Keratinocyte (primary cell): ENCODE measurements at regions not wholly inside any gene's neighbourhood (a gene's known extent, or its start where the extent isn't known, plus 50 kb on each side); places are given as distances from the start of the nearest gene placed in this dataset.

ENCODE experiments used
- DNase-seq: peaks from one replicate; pipeline ENCODE4 v3.0.0-alpha.2; 2011; ENCODE audit warnings: low read depth, missing footprints, low spot score
- FAIRE-seq: peaks from 2 replicates; lab custom pipeline; 2011; peaks lifted over from hg19 to GRCh38; lab: Jason Lieb, UNC
- H2AFZ ChIP-seq: 2 replicates; pipeline ENCODE4 v1.6.0; 2012; ENCODE audit warnings: low read length, control low read depth, inconsistent platforms; ENCODE audit not compliant: control insufficient read depth
- H3K27ac ChIP-seq: 2 replicates; pipeline ENCODE4 v1.5.1; 2011; ENCODE audit warnings: low read length; ENCODE audit not compliant: control insufficient read depth, insufficient read depth
- H3K27me3 ChIP-seq: 3 replicates; pipeline ENCODE4 v1.6.0; 2011; ENCODE audit warnings: low read length; ENCODE audit not compliant: control insufficient read depth, insufficient read depth; ENCODE audit errors: extremely low read depth
- H3K36me3 ChIP-seq, 2 experiments: 2 replicates in 1 of 2; 3 replicates in 1 of 2; pipeline ENCODE4 v1.5.1; 2011; ENCODE audit warnings: low read length in 2 of 2, mild to moderate bottlenecking in 1 of 2; ENCODE audit not compliant: control insufficient read depth in 2 of 2, insufficient read depth in 2 of 2; ENCODE audit errors: extremely low read depth in 1 of 2
- H3K4me1 ChIP-seq: 3 replicates; pipeline ENCODE4 v1.5.1; 2011; ENCODE audit warnings: low read length; ENCODE audit not compliant: control insufficient read depth, insufficient read depth; ENCODE audit errors: extremely low read depth
- H3K4me2 ChIP-seq: 3 replicates; pipeline ENCODE4 v1.6.0; 2011; ENCODE audit warnings: low read depth, low read length; ENCODE audit not compliant: control insufficient read depth, insufficient read depth; ENCODE audit errors: extremely low read depth
- H3K4me3 ChIP-seq, 3 experiments: fragments of 200-600 bp in 1 of 3; sonication (generic) in 1 of 3; 2 replicates in 2 of 3; 3 replicates in 1 of 3; pipeline ENCODE4 v1.5.1; 2011 to 2016; ENCODE audit warnings: low read length in 3 of 3, mild to moderate bottlenecking in 3 of 3, control low read depth in 2 of 3, inconsistent platforms in 1 of 3, low read depth in 1 of 3, mixed read lengths in 1 of 3, mixed run types in 1 of 3, moderate library complexity in 1 of 3; ENCODE audit not compliant: control insufficient read depth in 2 of 3, insufficient read depth in 2 of 3; ENCODE audit errors: extremely low read depth in 1 of 3
- H3K79me2 ChIP-seq: 2 replicates; pipeline ENCODE4 v1.6.0; 2012; ENCODE audit warnings: low read length; ENCODE audit not compliant: control insufficient read depth, insufficient read depth
- H3K9ac ChIP-seq: 3 replicates; pipeline ENCODE4 v1.6.0; 2011; ENCODE audit warnings: low read length; ENCODE audit not compliant: control insufficient read depth, insufficient read depth; ENCODE audit errors: extremely low read depth
- H3K9me1 ChIP-seq: 3 replicates; pipeline ENCODE4 v1.6.0; 2011; ENCODE audit warnings: low read length; ENCODE audit not compliant: control insufficient read depth, insufficient read depth; ENCODE audit errors: extremely low read depth
- H3K9me3 ChIP-seq: 2 replicates; pipeline ENCODE4 v1.5.1; 2012; ENCODE audit warnings: low read depth, low read length; ENCODE audit not compliant: control insufficient read depth
- H4K20me1 ChIP-seq: 3 replicates; pipeline ENCODE4 v1.6.0; 2011; ENCODE audit warnings: low read length; ENCODE audit not compliant: control insufficient read depth, insufficient read depth; ENCODE audit errors: extremely low read depth
- CTCF ChIP-seq, 3 experiments: IDR thresholded peaks in 1 of 3; conservative IDR thresholded peaks in 1 of 3; optimal IDR thresholded peaks in 1 of 3; 2 replicates in 2 of 3; 3 replicates in 1 of 3; pipeline versions ENCODE3 to v1.5.1; 2011; ENCODE audit warnings: low read length in 3 of 3, mild to moderate bottlenecking in 3 of 3, moderate library complexity in 2 of 3, control low read depth in 1 of 3, inconsistent platforms in 1 of 3; ENCODE audit not compliant: insufficient read depth in 2 of 3; ENCODE audit errors: extremely low read depth in 1 of 3
- EZH2 ChIP-seq: IDR thresholded peaks from one replicate; pipeline ENCODE4 v1.6.1; 2012; ENCODE audit warnings: inconsistent platforms, mild to moderate bottlenecking, low read length, moderate library complexity
- dilution Hi-C: fragments of 300-500 bp; cut with MboI; formaldehyde crosslinking; loops from one replicate; pipeline ENCODE4 v1.7.0; 2020; ENCODE audit warnings: low sequenced_read_pairs; ENCODE audit not compliant: extremely low pct_ligation_motif_present

GRCh38 chrX:95218976-95219375 lies 1465.7 kb upstream of the DIAPH2 start:
- H4K20me1 ChIP-seq: no peaks in the 10 kb centered on the region
- no peak for TF ChIP-seq CTCF (optimal IDR thresholded peaks at IDR 0.05 in 1 of 3, IDR thresholded peaks at IDR 0.05 in 1 of 3, conservative IDR thresholded peaks at IDR 0.05 in 1 of 3; ENCODE audit: extremely low read depth in 1 of 3, insufficient read depth in 2 of 3, low read length in 3 of 3)
- TF ChIP-seq EZH2: no peak
- no peak overlapping the region for H3K27ac ChIP-seq
- no peak overlapping the region for H3K9ac ChIP-seq
- no peaks in the 10 kb centered on the region for H3K36me3 ChIP-seq
- H3K9me3 ChIP-seq: no peaks in the 10 kb centered on the region
- no peak for DNase-seq
- H2AFZ ChIP-seq: no peak overlapping the region
- no peak overlapping the region for H3K4me3 ChIP-seq
- no peaks in the 10 kb centered on the region for H3K27me3 ChIP-seq
- H3K4me2 ChIP-seq: no peak overlapping the region
- H3K4me1 ChIP-seq: no peaks in the 10 kb centered on the region
- no peaks in the 10 kb centered on the region for H3K79me2 ChIP-seq
- FAIRE-seq: no peak
- no peaks in the 10 kb centered on the region for H3K9me1 ChIP-seq
- dilution Hi-C loops: no loop called here

- no peaks in the 10 kb centered on the region for H3K9me3 ChIP-seq
- no peak overlapping the region for H3K27ac ChIP-seq
- no peak for TF ChIP-seq EZH2
- TF ChIP-seq CTCF (optimal IDR thresholded peaks at IDR 0.05 in 1 of 3, IDR thresholded peaks at IDR 0.05 in 1 of 3, conservative IDR thresholded peaks at IDR 0.05 in 1 of 3; ENCODE audit: extremely low read depth in 1 of 3, insufficient read depth in 2 of 3, low read length in 3 of 3): no peak
- dilution Hi-C loops: no loop called here
- no peak overlapping the region for H3K4me3 ChIP-seq
- H3K27me3 ChIP-seq: no peaks in the 10 kb centered on the region
- no peak overlapping the region for H3K4me2 ChIP-seq
- no peak overlapping the region for H3K9ac ChIP-seq
- H3K9me1 ChIP-seq: no peaks in the 10 kb centered on the region
- no peaks in the 10 kb centered on the region for H4K20me1 ChIP-seq
- no peaks in the 10 kb centered on the region for H3K4me1 ChIP-seq
- DNase-seq (no peak), FAIRE-seq (no peak)
- no peaks in the 10 kb centered on the region for H3K79me2 ChIP-seq
- H2AFZ ChIP-seq: no peak overlapping the region
- no peaks in the 10 kb centered on the region for H3K36me3 ChIP-seq
These were observed 1436.3 kb upstream of the DIAPH2 start for GRCh38 chrX:95248386-95248785.
